ENCODE measurements at regions not wholly inside any gene's neighbourhood (a gene's known extent, or its start where the extent isn't known, plus 50 kb on each side); places are given as distances from the start of the nearest gene placed in this dataset.
"Not testable (repeated sequence)": the region's sequence is repeated elsewhere in the genome, so short reads cannot be mapped to it uniquely, and the experiment has no call there.

GRCh38 chr2:236997069-236997715, 88.5 kb upstream of the COPS8 start:
- Histone ChIP-seq H3K36me3 (ENCODE audit: control insufficient read depth in 4 of 4, insufficient read depth in 4 of 4, low read length in 4 of 4) (no peaks in the 10 kb centered on the region), H3K4me3 (no peak overlapping the region), H3K9me3 (ENCODE audit: control insufficient read depth in 4 of 4, insufficient read depth in 3 of 4, low read length in 3 of 4) (peaks cover 0 to 1% (median 0%) of the 10 kb centered on the region in 4 donors), H3K4me1 (ENCODE audit: control insufficient read depth in 5 of 5, insufficient read depth in 5 of 5, low read length in 5 of 5) (peaks cover 0 to 31% (median 4%) of the 10 kb centered on the region in 5 donors), H3K27me3 (ENCODE audit: control insufficient read depth in 3 of 3, insufficient read depth in 3 of 3, low read length in 2 of 3) (no peaks in the 10 kb centered on the region), H3K9ac (ENCODE audit: insufficient read depth in 1 of 2, low read length in 2 of 2) (no peak overlapping the region), H3K27ac (ENCODE audit: low read depth in 1 of 2, low read length in 1 of 2) (no peak overlapping the region)
- no peak for TF ChIP-seq CTCF (IDR thresholded peaks at IDR 0.05; ENCODE audit: control extremely low read depth, extremely low read depth)
- WGBS, 2 donors: 72 to 77% methylated on average over 8 of the region's 8 CpGs
- ATAC-seq (ENCODE audit: insufficient read depth, low FRiP score): no peak
- no peak for DNase-seq

- 39 to 49% methylated on average over 1 of the region's 1 CpG for WGBS, 2 donors
- TF ChIP-seq CTCF (IDR thresholded peaks at IDR 0.05; ENCODE audit: control extremely low read depth, extremely low read depth): no peak
- peaks cover 0 to 31% (median 4%) of the 10 kb centered on the region in 5 donors for H3K4me1 ChIP-seq (ENCODE audit: control insufficient read depth in 5 of 5, insufficient read depth in 5 of 5, low read length in 5 of 5)
- H3K27ac ChIP-seq (ENCODE audit: low read depth in 1 of 2, low read length in 1 of 2): no peak overlapping the region
- DNase-seq (peak in 2 of 3 donors; percentile 40 to 62), ATAC-seq (ENCODE audit: insufficient read depth, low FRiP score) (no peak)
- H3K27me3 ChIP-seq (ENCODE audit: control insufficient read depth in 3 of 3, insufficient read depth in 3 of 3, low read length in 2 of 3): no peaks in the 10 kb centered on the region
- no peaks in the 10 kb centered on the region for H3K36me3 ChIP-seq (ENCODE audit: control insufficient read depth in 4 of 4, insufficient read depth in 4 of 4, low read length in 4 of 4)
- peaks cover 0 to 1% (median 0%) of the 10 kb centered on the region in 4 donors for H3K9me3 ChIP-seq (ENCODE audit: control insufficient read depth in 4 of 4, insufficient read depth in 3 of 4, low read length in 3 of 4)
- no peak overlapping the region for H3K9ac ChIP-seq (ENCODE audit: insufficient read depth in 1 of 2, low read length in 2 of 2)
- H3K4me3 ChIP-seq: no peak overlapping the region
Observed at GRCh38 chr2:236998236-236998635, 87.5 kb upstream of the COPS8 start.

DNA sequence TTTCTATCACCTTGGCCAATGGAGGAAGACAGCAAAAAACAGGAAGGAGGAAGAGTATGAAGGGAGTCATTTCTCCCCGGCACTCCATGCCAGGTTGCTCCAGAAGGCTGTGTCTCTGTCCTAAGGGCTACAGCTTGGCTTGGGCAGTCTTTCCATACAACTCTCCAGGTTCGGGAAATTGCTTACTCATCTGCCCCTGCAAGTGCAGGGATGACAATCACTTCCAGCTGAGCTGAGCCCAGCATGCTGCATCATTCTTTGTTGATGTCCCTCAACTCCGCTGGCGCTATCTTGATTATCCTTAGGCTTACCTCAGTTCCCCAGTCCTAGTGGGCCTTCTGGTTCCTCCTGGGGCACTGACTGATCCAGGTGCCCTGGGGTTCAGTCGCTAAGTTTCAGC, 86.9 kb upstream of the COPS8 start:
- Histone ChIP-seq H3K27me3 (ENCODE audit: control insufficient read depth in 3 of 3, insufficient read depth in 3 of 3, low read length in 2 of 3) (no peaks in the 10 kb centered on the region), H3K4me3 (no peak overlapping the region), H3K36me3 (ENCODE audit: control insufficient read depth in 4 of 4, insufficient read depth in 4 of 4, low read length in 4 of 4) (no peaks in the 10 kb centered on the region), H3K4me1 (ENCODE audit: control insufficient read depth in 5 of 5, insufficient read depth in 5 of 5, low read length in 5 of 5) (peaks cover 0 to 31% (median 4%) of the 10 kb centered on the region in 5 donors), H3K9me3 (ENCODE audit: control insufficient read depth in 4 of 4, insufficient read depth in 3 of 4, low read length in 3 of 4) (peaks cover 0 to 1% (median 0%) of the 10 kb centered on the region in 4 donors), H3K27ac (ENCODE audit: low read depth in 1 of 2, low read length in 1 of 2) (no peak overlapping the region), H3K9ac (ENCODE audit: insufficient read depth in 1 of 2, low read length in 2 of 2) (no peak overlapping the region)
- no peak for TF ChIP-seq CTCF (IDR thresholded peaks at IDR 0.05; ENCODE audit: control extremely low read depth, extremely low read depth)
- ATAC-seq (ENCODE audit: insufficient read depth, low FRiP score) (no peak), DNase-seq (no peak)
- WGBS, 2 donors: 84 to 93% methylated on average over 5 of the region's 5 CpGs

DNA sequence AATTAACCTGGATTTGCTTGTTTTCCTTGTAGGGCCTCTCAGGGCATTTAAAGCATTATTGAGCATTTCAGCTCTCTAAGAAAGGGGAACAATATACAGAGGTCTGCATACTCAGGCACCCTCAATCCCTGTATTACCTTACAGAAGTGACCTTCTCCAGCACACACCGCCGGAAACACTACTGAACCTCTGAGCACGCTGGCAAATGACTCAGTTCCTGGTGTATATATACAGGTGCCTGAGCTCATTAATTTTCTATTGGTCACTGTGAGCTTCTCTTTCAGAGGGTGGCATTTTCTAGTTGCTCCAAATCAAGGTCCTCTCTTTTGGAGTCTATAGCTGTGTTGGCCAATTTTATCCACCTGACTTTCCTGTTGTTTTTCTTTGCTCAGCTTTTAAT, 85.2 kb upstream of the COPS8 start:
- H3K27me3 ChIP-seq (ENCODE audit: control insufficient read depth in 3 of 3, insufficient read depth in 3 of 3, low read length in 2 of 3): no peaks in the 10 kb centered on the region
- H3K36me3 ChIP-seq (ENCODE audit: control insufficient read depth in 4 of 4, insufficient read depth in 4 of 4, low read length in 4 of 4): no peaks in the 10 kb centered on the region
- no peak for ATAC-seq (ENCODE audit: insufficient read depth, low FRiP score)
- H3K4me1 ChIP-seq (ENCODE audit: control insufficient read depth in 5 of 5, insufficient read depth in 5 of 5, low read length in 5 of 5): peaks cover 0 to 32% (median 4%) of the 10 kb centered on the region in 5 donors
- no peak overlapping the region for H3K4me3 ChIP-seq
- H3K9me3 ChIP-seq (ENCODE audit: control insufficient read depth in 4 of 4, insufficient read depth in 3 of 4, low read length in 3 of 4): peaks cover 0 to 1% (median 0%) of the 10 kb centered on the region in 4 donors
- H3K9ac ChIP-seq (ENCODE audit: insufficient read depth in 1 of 2, low read length in 2 of 2): no peak overlapping the region
- H3K27ac ChIP-seq (ENCODE audit: low read depth in 1 of 2, low read length in 1 of 2): no peak overlapping the region
- 97% methylated on average over 3 of the region's 3 CpGs for WGBS, 2 donors
- TF ChIP-seq CTCF (IDR thresholded peaks at IDR 0.05; ENCODE audit: control extremely low read depth, extremely low read depth): no peak
- no peak for DNase-seq

GRCh38 chr2:237005341-237005740, 80.3 kb upstream of the COPS8 start:
- WGBS, 2 donors: 88 to 91% methylated on average over 17 of the region's 17 CpGs
- not testable (repeated sequence) for ATAC-seq (ENCODE audit: insufficient read depth, low FRiP score)

More at GRCh38 chr2:237005341-237005740, 80.3 kb upstream of the COPS8 start:
- not testable (repeated sequence) for H3K4me1 ChIP-seq (ENCODE audit: control insufficient read depth in 5 of 5, insufficient read depth in 5 of 5, low read length in 5 of 5); H3K9ac ChIP-seq (ENCODE audit: insufficient read depth in 1 of 2, low read length in 2 of 2); H3K27ac ChIP-seq (ENCODE audit: low read depth in 1 of 2, low read length in 1 of 2); H3K9me3 ChIP-seq (ENCODE audit: control insufficient read depth in 4 of 4, insufficient read depth in 3 of 4, low read length in 3 of 4); H3K4me3 ChIP-seq; H3K36me3 ChIP-seq (ENCODE audit: control insufficient read depth in 4 of 4, insufficient read depth in 4 of 4, low read length in 4 of 4); H3K27me3 ChIP-seq (ENCODE audit: control insufficient read depth in 3 of 3, insufficient read depth in 3 of 3, low read length in 2 of 3)
- peak in 1 of 3 donors; percentile 36 for DNase-seq
